PC-9 (cell line): ENCODE measurements at regions not wholly inside any gene's neighbourhood (a gene's known extent, or its start where the extent isn't known, plus 50 kb on each side); places are given as distances from the start of the nearest gene placed in this dataset.

Experiments used
- BruUV-seq: library from RNA; stranded (reverse); fragments of 400-500 nt; replicated peaks from 2 replicates; lab custom pipeline; 2021; lab: Mats Ljungman, UMichigan
- CTCF ChIA-PET: fragments of 300-600 bp; sonication (Branson Sonifier 250); formaldehyde crosslinking; loops from one replicate; lab custom pipeline; 2022; ENCODE audit warnings: antibody characterized with exemption; lab: Charles Lee
- POLR2A ChIA-PET: fragments of 300-600 bp; sonication (Branson Sonifier 250); formaldehyde crosslinking; loops from one replicate; lab custom pipeline; 2022; ENCODE audit warnings: antibody characterized with exemption; ENCODE audit not compliant: unreplicated experiment; lab: Charles Lee
- DNase-seq, 2 experiments: peaks; one replicate each; pipeline versions ENCODE4 v3.0.0 to v3.0.0-alpha.2; 2015 to 2022; ENCODE audit warnings: mixed read lengths in 1 of 2
- H2AFZ ChIP-seq: fragments of 200-600 bp; sonication (generic); 2 replicates; pipeline ENCODE4 v1.8.1; 2017; ENCODE audit warnings: antibody characterized with exemption
- H3F3A ChIP-seq: fragments of 200-600 bp; sonication (generic); 2 replicates; pipeline ENCODE4 v1.8.1; 2017; ENCODE audit warnings: antibody characterized with exemption, mild to moderate bottlenecking, low read depth; ENCODE audit not compliant: insufficient read depth
- H3K27ac ChIP-seq: fragments of 200-600 bp; sonication (generic); 2 replicates; pipeline ENCODE4 v1.6.1; 2016; ENCODE audit warnings: mixed run types
- H3K27me3 ChIP-seq: fragments of 200-600 bp; sonication (generic); 2 replicates; pipeline ENCODE4 v1.6.1; 2016; ENCODE audit warnings: low read depth, mixed run types; ENCODE audit not compliant: insufficient read depth
- H3K36me3 ChIP-seq: fragments of 200-600 bp; sonication (generic); 2 replicates; pipeline ENCODE4 v1.6.1; 2016; ENCODE audit warnings: low read depth, mixed run types
- H3K4me1 ChIP-seq: fragments of 200-600 bp; sonication (generic); replicated peaks from 2 replicates; pipeline ENCODE4 v1.6.1; 2016; ENCODE audit warnings: mixed run types; ENCODE audit not compliant: insufficient read depth
- H3K4me2 ChIP-seq: fragments of 200-600 bp; sonication (generic); 2 replicates; pipeline ENCODE4 v1.6.1; 2017; ENCODE audit warnings: mixed run types
- H3K4me3 ChIP-seq: fragments of 200-600 bp; sonication (generic); 2 replicates; pipeline ENCODE4 v1.6.1; 2016; ENCODE audit warnings: mixed run types
- H3K79me2 ChIP-seq: fragments of 200-600 bp; sonication (generic); 2 replicates; pipeline ENCODE4 v1.6.1; 2017; ENCODE audit warnings: low read depth, mixed run types
- H3K9me2 ChIP-seq: fragments of 200-600 bp; sonication (generic); 2 replicates; pipeline ENCODE4 v1.8.1; 2017; ENCODE audit warnings: mild to moderate bottlenecking; ENCODE audit not compliant: insufficient read depth
- H3K9me3 ChIP-seq: fragments of 200-600 bp; sonication (generic); 2 replicates; pipeline ENCODE4 v1.8.1; 2016; ENCODE audit warnings: low read depth; ENCODE audit not compliant: insufficient read depth
- H4K20me1 ChIP-seq: fragments of 200-600 bp; sonication (generic); 2 replicates; pipeline ENCODE4 v1.8.1; 2017; ENCODE audit not compliant: insufficient read depth
- EZH2 ChIP-seq: fragments of 200-600 bp; sonication (generic); IDR thresholded peaks from 2 replicates; pipeline ENCODE4 v1.8.0; 2017; ENCODE audit warnings: antibody characterized with exemption, low read depth
- intact Hi-C: fragments of 100-400 bp; cut with micrococcal nuclease; formaldehyde crosslinking; loops from one replicate; pipeline ENCODE4 v1.10.0; 2022; ENCODE audit not compliant: unreplicated experiment
- TF ChIP-seq, protein P1 (sequence below): fragments of 200-600 bp; sonication (generic); conservative IDR thresholded peaks from 2 replicates; pipeline ENCODE4 v1.6.1; 2017; ENCODE audit warnings: mixed run types, antibody characterized with exemption, mild to moderate bottlenecking, moderate library complexity

GRCh38 chr13:82116422-82116989 lies 1765.8 kb downstream of the SLITRK1 start:
- Histone ChIP-seq H2AFZ (no peak overlapping the region), H3K9me2 (no peaks in the 10 kb centered on the region), H3K4me3 (no peak overlapping the region), H3K27ac (no peak overlapping the region), H4K20me1 (no peaks in the 10 kb centered on the region), H3K27me3 (no peaks in the 10 kb centered on the region), H3K4me2 (no peak overlapping the region), H3K79me2 (no peaks in the 10 kb centered on the region), H3K9me3 (no peaks in the 10 kb centered on the region), H3F3A (no peaks in the 10 kb centered on the region), H3K4me1 (no peaks in the 10 kb centered on the region), H3K36me3 (no peaks in the 10 kb centered on the region)
- ChIA-PET POLR2A (no interaction called here), CTCF (no interaction called here)
- BruUV-seq, result no TSS peak
- intact Hi-C loops, result no loop called here
- no peak for TF ChIP-seq EZH2
- TF ChIP-seq, protein P1, sequence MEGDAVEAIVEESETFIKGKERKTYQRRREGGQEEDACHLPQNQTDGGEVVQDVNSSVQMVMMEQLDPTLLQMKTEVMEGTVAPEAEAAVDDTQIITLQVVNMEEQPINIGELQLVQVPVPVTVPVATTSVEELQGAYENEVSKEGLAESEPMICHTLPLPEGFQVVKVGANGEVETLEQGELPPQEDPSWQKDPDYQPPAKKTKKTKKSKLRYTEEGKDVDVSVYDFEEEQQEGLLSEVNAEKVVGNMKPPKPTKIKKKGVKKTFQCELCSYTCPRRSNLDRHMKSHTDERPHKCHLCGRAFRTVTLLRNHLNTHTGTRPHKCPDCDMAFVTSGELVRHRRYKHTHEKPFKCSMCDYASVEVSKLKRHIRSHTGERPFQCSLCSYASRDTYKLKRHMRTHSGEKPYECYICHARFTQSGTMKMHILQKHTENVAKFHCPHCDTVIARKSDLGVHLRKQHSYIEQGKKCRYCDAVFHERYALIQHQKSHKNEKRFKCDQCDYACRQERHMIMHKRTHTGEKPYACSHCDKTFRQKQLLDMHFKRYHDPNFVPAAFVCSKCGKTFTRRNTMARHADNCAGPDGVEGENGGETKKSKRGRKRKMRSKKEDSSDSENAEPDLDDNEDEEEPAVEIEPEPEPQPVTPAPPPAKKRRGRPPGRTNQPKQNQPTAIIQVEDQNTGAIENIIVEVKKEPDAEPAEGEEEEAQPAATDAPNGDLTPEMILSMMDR, result no peak
- DNase-seq, result no peak

DNA sequence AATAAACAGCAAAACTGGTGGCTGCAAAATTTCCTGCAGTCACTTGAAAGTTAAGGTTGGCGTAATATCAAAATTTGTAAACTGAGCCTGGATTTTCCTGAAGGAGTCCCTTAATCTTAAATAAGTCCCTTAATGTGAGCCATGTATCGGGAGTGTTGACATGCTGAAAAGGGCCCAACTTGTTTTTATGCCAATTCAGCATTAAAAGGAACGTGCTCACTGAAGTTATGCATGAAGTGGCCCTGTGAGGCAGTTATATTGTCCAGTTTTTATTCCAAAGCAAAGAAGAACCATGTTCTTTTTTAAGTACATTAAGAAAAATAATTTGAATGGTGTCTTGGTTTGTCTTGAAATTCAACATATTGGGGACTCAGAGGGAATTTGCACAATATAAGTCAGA lies 1766.9 kb downstream of the SLITRK1 start:
- ChIA-PET POLR2A (no interaction called here), CTCF (no interaction called here)
- no peak for TF ChIP-seq EZH2
- TF ChIP-seq, protein P1, result no peak
- H3K36me3 ChIP-seq, result no peaks in the 10 kb centered on the region
- H3K9me2 ChIP-seq, result no peaks in the 10 kb centered on the region
- no peak overlapping the region for H3K4me2 ChIP-seq
- no peak for DNase-seq
- no peak overlapping the region for H3K27ac ChIP-seq
- no peak overlapping the region for H3K4me3 ChIP-seq
- intact Hi-C loops, result no loop called here
- no peaks in the 10 kb centered on the region for H3K79me2 ChIP-seq
- BruUV-seq, result no TSS peak
- H2AFZ ChIP-seq, result no peak overlapping the region
- no peaks in the 10 kb centered on the region for H3K27me3 ChIP-seq
- H4K20me1 ChIP-seq, result no peaks in the 10 kb centered on the region
- H3K4me1 ChIP-seq, result no peaks in the 10 kb centered on the region
- H3F3A ChIP-seq, result no peaks in the 10 kb centered on the region
- no peaks in the 10 kb centered on the region for H3K9me3 ChIP-seq

DNA sequence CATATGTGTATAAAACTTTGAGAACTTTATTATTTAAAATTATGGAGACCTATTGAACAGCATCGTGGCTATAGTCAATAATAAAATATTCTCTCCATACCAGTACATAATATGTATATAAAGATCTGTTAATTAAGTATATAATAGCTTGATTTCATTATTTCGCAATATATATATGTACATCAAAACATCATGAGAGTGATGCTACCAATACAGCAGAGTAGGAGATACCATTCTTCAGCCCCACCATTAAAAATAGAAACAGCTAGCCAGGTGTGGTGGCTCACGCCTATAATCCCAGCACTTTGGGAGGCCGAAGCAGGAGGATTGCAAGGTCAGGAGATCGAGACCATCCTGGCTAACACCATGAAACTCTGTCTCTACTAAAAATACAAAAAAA lies 1755.3 kb upstream of the SPRY2 start:
- H3K4me1 ChIP-seq, result 0 out of 2 replicates have a peak, but pooled peaks cover 6% of the 10 kb centered on the region
- no peak overlapping the region for H3K4me2 ChIP-seq
- TF ChIP-seq, protein P1, result no peak
- no peak for TF ChIP-seq EZH2
- H3K27ac ChIP-seq, result no peak overlapping the region
- no peak overlapping the region for H2AFZ ChIP-seq
- no peaks in the 10 kb centered on the region for H3F3A ChIP-seq
- no peaks in the 10 kb centered on the region for H4K20me1 ChIP-seq
- H3K9me2 ChIP-seq, result no peaks in the 10 kb centered on the region; the same call in 1 of the 2 replicates
- no peaks in the 10 kb centered on the region for H3K79me2 ChIP-seq
- no peak overlapping the region for H3K4me3 ChIP-seq
- H3K36me3 ChIP-seq, result no peaks in the 10 kb centered on the region
- ChIA-PET CTCF (no interaction called here), POLR2A (no interaction called here)
- intact Hi-C loops, result no loop called here
- no peak for DNase-seq
- no peaks in the 10 kb centered on the region for H3K9me3 ChIP-seq
- no TSS peak for BruUV-seq
- H3K27me3 ChIP-seq, result no peaks in the 10 kb centered on the region
